ENCODE measurements at regions not wholly inside any gene's neighbourhood (a gene's known extent, or its start where the extent isn't known, plus 50 kb on each side); places are given as distances from the start of the nearest gene placed in this dataset.

DNA sequence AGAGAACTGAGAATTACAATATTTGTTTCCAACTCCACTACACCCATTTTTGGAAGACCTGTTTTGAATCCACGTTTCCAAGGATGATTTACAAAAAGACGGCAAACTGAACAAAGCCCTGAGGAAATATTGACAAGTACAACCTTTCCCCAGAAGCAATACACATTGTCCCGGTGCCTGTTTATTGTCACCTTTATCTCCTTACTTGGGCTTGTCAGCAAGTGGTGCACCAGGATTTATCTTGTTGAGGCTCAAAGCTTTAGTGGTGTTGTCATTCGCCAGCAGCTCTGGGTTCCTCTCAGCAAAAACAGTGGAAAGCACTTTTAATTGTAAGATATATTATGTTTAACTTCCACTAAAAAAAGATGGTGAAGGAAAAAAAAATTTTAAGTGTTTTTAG, 1191.9 kb upstream of the TENM4 start:
- TF ChIP-seq, protein P1, sequence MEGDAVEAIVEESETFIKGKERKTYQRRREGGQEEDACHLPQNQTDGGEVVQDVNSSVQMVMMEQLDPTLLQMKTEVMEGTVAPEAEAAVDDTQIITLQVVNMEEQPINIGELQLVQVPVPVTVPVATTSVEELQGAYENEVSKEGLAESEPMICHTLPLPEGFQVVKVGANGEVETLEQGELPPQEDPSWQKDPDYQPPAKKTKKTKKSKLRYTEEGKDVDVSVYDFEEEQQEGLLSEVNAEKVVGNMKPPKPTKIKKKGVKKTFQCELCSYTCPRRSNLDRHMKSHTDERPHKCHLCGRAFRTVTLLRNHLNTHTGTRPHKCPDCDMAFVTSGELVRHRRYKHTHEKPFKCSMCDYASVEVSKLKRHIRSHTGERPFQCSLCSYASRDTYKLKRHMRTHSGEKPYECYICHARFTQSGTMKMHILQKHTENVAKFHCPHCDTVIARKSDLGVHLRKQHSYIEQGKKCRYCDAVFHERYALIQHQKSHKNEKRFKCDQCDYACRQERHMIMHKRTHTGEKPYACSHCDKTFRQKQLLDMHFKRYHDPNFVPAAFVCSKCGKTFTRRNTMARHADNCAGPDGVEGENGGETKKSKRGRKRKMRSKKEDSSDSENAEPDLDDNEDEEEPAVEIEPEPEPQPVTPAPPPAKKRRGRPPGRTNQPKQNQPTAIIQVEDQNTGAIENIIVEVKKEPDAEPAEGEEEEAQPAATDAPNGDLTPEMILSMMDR (IDR thresholded peaks at IDR 0.05) = no peak
- no peak for TF ChIP-seq POLR2A (IDR thresholded peaks at IDR 0.05)

Data from adrenal gland (tissue), 5 donors.